IMR-90 (cell line): ENCODE measurements at regions not wholly inside any gene's neighbourhood (a gene's known extent, or its start where the extent isn't known, plus 50 kb on each side); places are given as distances from the start of the nearest gene placed in this dataset.

Experiments used
- ATAC-seq: fragments of 200-7000 bp; cut with Tn5 transposase; 2 replicates; pipeline ENCODE4 v1.9.1; 2020; ENCODE audit warnings: low read depth, mild to moderate bottlenecking, moderate library complexity
- BruUV-seq: library from RNA; stranded (reverse); fragments of 400-500 nt; replicated peaks from 2 replicates; lab custom pipeline; 2021; lab: Mats Ljungman, UMichigan
- CTCF ChIA-PET: fragments of 300-600 bp; formaldehyde crosslinking; extraction: SDS; loops from one replicate; lab custom pipeline; 2021; ENCODE audit warnings: antibody characterized with exemption; lab: Yijun Ruan, JAX
- POLR2A ChIA-PET: fragments of 300-600 bp; sonication (Branson Sonifier 250); formaldehyde crosslinking; loops from one replicate; lab custom pipeline; 2022; ENCODE audit warnings: antibody characterized with exemption; ENCODE audit not compliant: unreplicated experiment; lab: Charles Lee
- DNase-seq: peaks from one replicate; pipeline ENCODE4 v3.0.0; 2013
- H2AFZ ChIP-seq: replicated peaks from 2 replicates; pipeline ENCODE3; 2013; ENCODE audit warnings: low read length, mild to moderate bottlenecking; ENCODE audit not compliant: poor library complexity
- H2AK5ac ChIP-seq: 2 replicates; pipeline ENCODE4 v1.6.1; 2013; ENCODE audit warnings: low read depth, low read length, inconsistent platforms
- H2AK9ac ChIP-seq: replicated peaks from 2 replicates; pipeline ENCODE3; 2013; ENCODE audit warnings: mild to moderate bottlenecking, low read depth, low read length, moderate library complexity; ENCODE audit not compliant: poor library complexity
- H2BK120ac ChIP-seq: 2 replicates; pipeline ENCODE4 v1.6.1; 2013; ENCODE audit warnings: low read depth, low read length, inconsistent platforms
- H2BK15ac ChIP-seq: 3 replicates; pipeline ENCODE4 v1.6.1; 2013; ENCODE audit warnings: low read depth, low read length, inconsistent platforms
- H2BK20ac ChIP-seq: 2 replicates; pipeline ENCODE4 v1.6.1; 2013; ENCODE audit warnings: low read depth, mild to moderate bottlenecking, inconsistent platforms, low read length, moderate library complexity
- H2BK5ac ChIP-seq: 2 replicates; pipeline ENCODE4 v1.6.1; 2013; ENCODE audit warnings: mild to moderate bottlenecking, low read depth, low read length, inconsistent platforms; ENCODE audit not compliant: poor library complexity, severe bottlenecking
- H3K14ac ChIP-seq: replicated peaks from 2 replicates; pipeline ENCODE4 v1.6.1; 2013; ENCODE audit warnings: low read depth, low read length, inconsistent platforms
- H3K18ac ChIP-seq: 2 replicates; pipeline ENCODE4 v1.6.1; 2013; ENCODE audit warnings: low read depth, low read length, control low read depth
- H3K23ac ChIP-seq: 2 replicates; pipeline ENCODE4 v1.6.1; 2013; ENCODE audit warnings: low read depth, low read length, inconsistent platforms
- H3K27ac ChIP-seq: 2 replicates; pipeline ENCODE4 v1.5.1; 2013; ENCODE audit warnings: mild to moderate bottlenecking, control low read depth, low read length; ENCODE audit not compliant: insufficient read depth
- H3K27me3 ChIP-seq: 2 replicates; pipeline ENCODE4 v1.6.1; 2013; ENCODE audit warnings: low read length; ENCODE audit not compliant: control insufficient read depth, insufficient read depth
- H3K36me3 ChIP-seq: 2 replicates; pipeline ENCODE4 v1.6.1; 2013; ENCODE audit warnings: low read length, mixed read lengths; ENCODE audit not compliant: control insufficient read depth, insufficient read depth
- H3K4ac ChIP-seq: 2 replicates; pipeline ENCODE4 v1.6.1; 2013; ENCODE audit warnings: low read depth, low read length, inconsistent platforms
- H3K4me1 ChIP-seq: 2 replicates; pipeline ENCODE4 v1.6.1; 2013; ENCODE audit warnings: low read length, mixed read lengths; ENCODE audit not compliant: control insufficient read depth, insufficient read depth
- H3K4me2 ChIP-seq: 2 replicates; pipeline ENCODE4 v1.6.1; 2013; ENCODE audit warnings: low read depth, mild to moderate bottlenecking, control low read depth, low read length, moderate library complexity
- H3K4me3 ChIP-seq: 2 replicates; pipeline ENCODE4 v1.5.1; 2013; ENCODE audit warnings: low read depth, mild to moderate bottlenecking, control low read depth, low read length, moderate library complexity; ENCODE audit not compliant: insufficient read depth
- H3K56ac ChIP-seq: 2 replicates; pipeline ENCODE4 v1.6.1; 2013; ENCODE audit warnings: low read length, inconsistent platforms; ENCODE audit not compliant: insufficient read depth; ENCODE audit errors: extremely low read depth
- H3K79me1 ChIP-seq, 2 experiments: 2 replicates each; pipeline ENCODE4 v1.6.1; 2013; ENCODE audit warnings: low read length in 2 of 2, inconsistent platforms in 1 of 2, low read depth in 1 of 2
- H3K9ac ChIP-seq: 2 replicates; pipeline ENCODE4 v1.6.1; 2013; ENCODE audit warnings: low read depth, low read length, control low read depth
- H3K9me1 ChIP-seq: 2 replicates; pipeline ENCODE4 v1.6.1; 2013; ENCODE audit warnings: low read length, inconsistent platforms; ENCODE audit not compliant: insufficient read depth
- H3K9me3 ChIP-seq: 2 replicates; pipeline ENCODE4 v1.6.1; 2013; ENCODE audit warnings: low read length; ENCODE audit not compliant: control insufficient read depth, insufficient read depth
- H4K20me1 ChIP-seq: 2 replicates; pipeline ENCODE4 v1.6.1; 2013; ENCODE audit warnings: low read length, inconsistent platforms; ENCODE audit not compliant: insufficient read depth
- H4K5ac ChIP-seq: 2 replicates; pipeline ENCODE4 v1.6.1; 2013; ENCODE audit warnings: mild to moderate bottlenecking, low read depth, low read length, control low read depth
- H4K8ac ChIP-seq, 2 experiments: 2 replicates each; pipeline ENCODE4 v1.6.1; 2013; ENCODE audit warnings: low read depth in 2 of 2, low read length in 2 of 2, control low read depth in 1 of 2, inconsistent platforms in 1 of 2
- H4K91ac ChIP-seq: 2 replicates; pipeline ENCODE4 v1.6.1; 2013; ENCODE audit warnings: low read depth, low read length, inconsistent platforms; ENCODE audit not compliant: insufficient read depth
- BHLHE40 ChIP-seq: fragments of 150-350 bp; IDR thresholded peaks from 2 replicates; pipeline ENCODE4 v1.6.1; 2016; ENCODE audit warnings: mild to moderate bottlenecking, low read depth, low read length
- CEBPB ChIP-seq: IDR thresholded peaks from 2 replicates; pipeline ENCODE4 v1.6.1; 2012; ENCODE audit warnings: low read depth, low read length, improper control_type of control experiment
- CHD1 ChIP-seq: IDR thresholded peaks from 2 replicates; pipeline ENCODE4 v1.6.1; 2012; ENCODE audit warnings: low read depth, low read length, improper control_type of control experiment
- MAFK ChIP-seq: IDR thresholded peaks from 2 replicates; pipeline ENCODE4 v1.6.1; 2012; ENCODE audit warnings: low read depth, low read length, improper control_type of control experiment
- MAZ ChIP-seq: IDR thresholded peaks from 2 replicates; pipeline ENCODE4 v1.6.1; 2012; ENCODE audit warnings: low read depth, mild to moderate bottlenecking, low read length, improper control_type of control experiment, moderate library complexity, borderline replicate concordance
- MXI1 ChIP-seq: IDR thresholded peaks from 2 replicates; pipeline ENCODE4 v1.6.1; 2012; ENCODE audit warnings: low read depth, mild to moderate bottlenecking, low read length, moderate library complexity, borderline replicate concordance
- NFE2L2 ChIP-seq: fragments of 150-350 bp; IDR thresholded peaks from 2 replicates; pipeline ENCODE4 v1.6.1; 2016; ENCODE audit warnings: low read depth, mild to moderate bottlenecking, low read length
- POLR2A ChIP-seq: IDR thresholded peaks from 2 replicates; pipeline ENCODE4 v1.6.1; 2012; ENCODE audit warnings: mild to moderate bottlenecking, low read depth, low read length
- RAD21 ChIP-seq: IDR thresholded peaks from 2 replicates; pipeline ENCODE4 v1.6.1; 2012; ENCODE audit warnings: low read length, improper control_type of control experiment
- RFX5 ChIP-seq: IDR thresholded peaks from 2 replicates; pipeline ENCODE4 v1.8.0; 2012; ENCODE audit warnings: low read depth, mild to moderate bottlenecking, low read length, moderate library complexity
- USF2 ChIP-seq: fragments of 150-350 bp; IDR thresholded peaks from 2 replicates; pipeline ENCODE4 v1.6.1; 2017; ENCODE audit warnings: mild to moderate bottlenecking, antibody characterized with exemption, low read length, low read depth
- WGBS, 2 experiments: methylation state at CpG; one replicate each; pipeline versions ENCODE4 v1.1.5 to v1.1.7; 2013; ENCODE audit warnings: missing lambda C conversion rate in 2 of 2; ENCODE audit not compliant: insufficient read length in 1 of 2; ENCODE audit errors: extremely low coverage in 2 of 2; 5-methylcytosine and 5-hydroxymethylcytosine counted together
- dilution Hi-C: fragments of 300-500 bp; cut with HindIII; formaldehyde crosslinking; loops from one replicate; pipeline ENCODE4 v1.14.3; 2018; ENCODE audit warnings: low sequenced_read_pairs; ENCODE audit not compliant: unreplicated experiment
- in situ Hi-C: fragments of 300-500 bp; cut with MboI; formaldehyde crosslinking; loops from 3 replicates; pipeline ENCODE4 v1.14.3; 2019; ENCODE audit warnings: low sequenced_read_pairs, inconsistent platforms, mixed read lengths
- intact Hi-C: fragments of 100-400 bp; cut with micrococcal nuclease; formaldehyde crosslinking; loops from 2 replicates; pipeline ENCODE4 v1.10.0; 2022
- TF ChIP-seq, protein P1 (sequence below): fragments of 150-350 bp; IDR thresholded peaks from 2 replicates; pipeline ENCODE4 v1.6.1; 2016; ENCODE audit warnings: low read depth, mild to moderate bottlenecking, low read length, moderate library complexity, borderline replicate concordance

DNA sequence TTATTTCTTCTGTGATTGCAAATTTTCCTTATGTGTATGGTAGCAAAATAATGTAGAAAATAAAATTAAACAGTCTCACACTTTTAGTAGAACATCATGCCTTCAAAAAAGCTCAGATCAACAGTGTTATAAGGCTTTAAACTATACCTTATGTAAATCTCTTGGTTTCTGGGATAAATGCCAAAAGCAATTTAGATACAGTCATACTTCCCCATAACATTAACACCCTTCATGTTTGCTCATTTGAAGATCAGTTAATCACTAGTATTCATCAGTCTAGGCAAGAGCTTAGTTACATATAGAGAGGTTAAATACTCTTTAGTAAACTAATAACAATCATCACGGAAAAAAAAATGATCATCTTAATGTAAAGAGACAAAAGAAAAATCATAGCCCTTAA, 421.8 kb upstream of the ANO3 start:
- dilution Hi-C loops, result no loop called here
- BruUV-seq, result no TSS peak
- CTCF ChIA-PET, result no interaction called here

More for the DNA sequence above, 421.8 kb upstream of the ANO3 start:
- Histone ChIP-seq H3K9ac (no peak overlapping the region), H3K18ac (no peak overlapping the region), H3K14ac (no peak overlapping the region), H2BK120ac (no peak overlapping the region), H4K20me1 (no peaks in the 10 kb centered on the region), H3K4me3 (no peak overlapping the region), H3K9me1 (no peaks in the 10 kb centered on the region), H3K79me1 (no peaks in the 10 kb centered on the region), H3K27me3 (no peaks in the 10 kb centered on the region), H4K8ac (no peak overlapping the region), H3K4me2 (no peak overlapping the region), H3K4me1 (no peaks in the 10 kb centered on the region), H3K9me3 (no peaks in the 10 kb centered on the region), H4K5ac (no peak overlapping the region), H2AFZ (no peak overlapping the region), H2BK5ac (no peak overlapping the region), H4K91ac (no peak overlapping the region), H2BK15ac (no peak overlapping the region), H2BK20ac (no peak overlapping the region), H2AK9ac (no peak overlapping the region), H2AK5ac (no peak overlapping the region), H3K27ac (no peak overlapping the region), H3K56ac (no peak overlapping the region), H3K4ac (no peak overlapping the region), H3K36me3 (no peaks in the 10 kb centered on the region), H3K23ac (no peak overlapping the region)
- WGBS, 2 experiments, result no CpG with 5 or more reads among the region's 1 CpG
- DNase-seq (no peak), ATAC-seq (no peak)
- in situ Hi-C loops (no loop called here), intact Hi-C loops (no loop called here)
- POLR2A ChIA-PET, result no interaction called here
- TF ChIP-seq RFX5 (no peak), CEBPB (no peak), MAFK (no peak), MAZ (no peak), POLR2A (no peak), RAD21 (no peak), USF2 (no peak), BHLHE40 (no peak), CHD1 (no peak), NFE2L2 (no peak), MXI1 (no peak)
- TF ChIP-seq, protein P1, sequence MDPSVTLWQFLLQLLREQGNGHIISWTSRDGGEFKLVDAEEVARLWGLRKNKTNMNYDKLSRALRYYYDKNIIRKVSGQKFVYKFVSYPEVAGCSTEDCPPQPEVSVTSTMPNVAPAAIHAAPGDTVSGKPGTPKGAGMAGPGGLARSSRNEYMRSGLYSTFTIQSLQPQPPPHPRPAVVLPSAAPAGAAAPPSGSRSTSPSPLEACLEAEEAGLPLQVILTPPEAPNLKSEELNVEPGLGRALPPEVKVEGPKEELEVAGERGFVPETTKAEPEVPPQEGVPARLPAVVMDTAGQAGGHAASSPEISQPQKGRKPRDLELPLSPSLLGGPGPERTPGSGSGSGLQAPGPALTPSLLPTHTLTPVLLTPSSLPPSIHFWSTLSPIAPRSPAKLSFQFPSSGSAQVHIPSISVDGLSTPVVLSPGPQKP, result no peak
